ENCODE measurements at regions not wholly inside any gene's neighbourhood (a gene's known extent, or its start where the extent isn't known, plus 50 kb on each side); places are given as distances from the start of the nearest gene placed in this dataset.
A peak's percentile ranks its signal among the peaks of the same experiment; 100 is the strongest.
"Not testable (repeated sequence)": the region's sequence is repeated elsewhere in the genome, so short reads cannot be mapped to it uniquely, and the experiment has no call there.

GRCh38 chr2:88984079-88984478 lies 292.6 kb downstream of the RPIA start:
- not testable (repeated sequence) for DNase-seq (ENCODE audit: insufficient read length, low spot score); FAIRE-seq

DNA sequence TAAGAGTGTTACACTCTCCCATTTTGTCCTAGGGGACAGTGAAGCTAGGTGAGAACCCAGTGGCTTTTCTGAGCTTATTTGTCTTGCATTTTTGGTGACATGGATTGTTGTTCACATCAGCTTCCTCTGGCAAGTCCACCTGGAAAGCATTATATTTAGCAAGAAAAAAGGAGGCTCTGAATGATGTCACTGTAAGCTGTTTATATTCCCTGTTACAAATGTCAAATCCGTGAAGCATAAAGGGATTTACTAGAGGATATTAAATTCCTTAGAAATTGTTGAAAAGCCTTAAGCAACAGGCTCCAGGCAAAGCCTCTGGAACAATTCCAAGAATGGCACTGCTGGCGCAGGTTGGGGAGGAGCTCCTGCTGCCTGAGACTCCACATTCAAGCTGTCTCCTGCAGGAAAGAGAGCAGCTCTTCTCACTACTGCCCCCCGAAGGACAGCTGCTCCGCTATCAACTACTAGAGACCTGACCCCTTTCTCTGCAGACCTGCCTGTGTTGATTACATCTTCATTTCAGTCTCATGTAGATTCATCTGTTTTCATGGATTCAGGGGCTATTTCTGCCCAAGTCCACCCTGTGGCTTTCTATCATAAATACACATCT lies 295.4 kb downstream of the RPIA start:
- not testable (repeated sequence) for DNase-seq (ENCODE audit: insufficient read length, low spot score); FAIRE-seq

DNA sequence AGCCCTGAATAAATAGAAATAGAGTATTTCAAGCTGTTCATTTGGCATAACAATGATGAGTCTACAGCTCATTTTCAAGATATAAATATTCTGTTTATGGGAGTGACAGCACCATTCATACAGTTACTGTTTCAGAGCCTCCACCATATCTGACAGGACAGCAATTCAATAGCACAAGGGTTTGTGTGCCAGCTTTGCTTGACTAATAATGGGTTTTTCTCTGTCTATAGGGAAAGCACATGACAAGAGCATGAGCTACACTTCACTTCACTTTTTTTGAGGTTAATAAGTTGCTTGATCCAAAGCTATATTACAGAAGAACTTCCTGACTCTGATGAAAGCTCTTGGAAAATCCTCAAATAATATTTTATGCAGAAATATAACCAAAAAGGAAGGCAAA lies 297.1 kb downstream of the RPIA start:
- DNase-seq (ENCODE audit: insufficient read length, low spot score); FAIRE-seq: not testable (repeated sequence)

- FAIRE-seq; DNase-seq (ENCODE audit: insufficient read length, low spot score): not testable (repeated sequence)
Measured at GRCh38 chr2:88992819-88993218, 301.3 kb downstream of the RPIA start.

- not testable (repeated sequence) for FAIRE-seq; DNase-seq (ENCODE audit: insufficient read length, low spot score)
Measured at GRCh38 chr2:88994856-88995255, 303.4 kb downstream of the RPIA start.

DNA sequence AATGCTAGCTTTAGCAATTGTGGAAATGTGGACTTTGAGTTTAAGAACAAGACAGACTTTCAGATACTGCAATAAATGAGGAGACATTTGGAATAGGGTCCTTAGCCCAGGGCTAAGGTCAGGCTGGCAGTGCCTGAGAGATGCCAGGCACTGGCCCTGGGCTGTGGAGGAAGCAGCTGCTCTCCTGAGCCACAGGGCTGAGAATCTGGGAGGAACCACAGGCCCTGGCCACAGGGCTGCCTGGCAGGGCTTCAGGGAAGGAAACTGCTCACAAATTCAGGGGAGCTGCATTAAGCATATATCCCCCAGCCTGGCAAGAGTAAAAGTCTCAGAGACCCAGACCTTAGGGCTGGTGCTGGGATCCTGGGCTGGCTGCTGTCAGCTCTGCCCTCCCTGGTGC lies 305.1 kb downstream of the RPIA start:
- not testable (repeated sequence) for FAIRE-seq; DNase-seq (ENCODE audit: insufficient read length, low spot score)

GRCh38 chr2:88999365-88999764 lies 307.9 kb downstream of the RPIA start:
- DNase-seq (ENCODE audit: insufficient read length, low spot score), result no peak
- FAIRE-seq, result no peak

DNA sequence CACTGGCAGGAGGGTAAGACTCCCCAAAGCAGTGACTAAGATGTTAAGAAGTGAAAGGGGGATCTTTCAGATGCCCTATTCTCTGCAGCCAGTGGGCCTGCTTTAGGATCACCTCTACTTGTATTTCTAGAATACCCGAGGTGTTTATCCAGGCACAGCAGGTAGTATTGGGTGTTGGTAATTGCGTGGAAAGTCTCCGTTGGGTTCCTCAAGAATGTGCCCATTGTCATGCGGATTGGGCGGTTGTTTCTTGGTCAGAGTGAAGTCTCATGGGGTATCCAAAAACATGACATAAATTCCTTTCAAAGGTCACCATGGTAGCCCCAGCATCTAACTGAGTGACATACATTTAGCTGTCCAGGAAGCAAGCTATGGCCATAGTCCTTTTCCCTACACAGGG lies 308.8 kb downstream of the RPIA start:
- DNase-seq (ENCODE audit: insufficient read length, low spot score) (no peak), FAIRE-seq (no peak)

DNA sequence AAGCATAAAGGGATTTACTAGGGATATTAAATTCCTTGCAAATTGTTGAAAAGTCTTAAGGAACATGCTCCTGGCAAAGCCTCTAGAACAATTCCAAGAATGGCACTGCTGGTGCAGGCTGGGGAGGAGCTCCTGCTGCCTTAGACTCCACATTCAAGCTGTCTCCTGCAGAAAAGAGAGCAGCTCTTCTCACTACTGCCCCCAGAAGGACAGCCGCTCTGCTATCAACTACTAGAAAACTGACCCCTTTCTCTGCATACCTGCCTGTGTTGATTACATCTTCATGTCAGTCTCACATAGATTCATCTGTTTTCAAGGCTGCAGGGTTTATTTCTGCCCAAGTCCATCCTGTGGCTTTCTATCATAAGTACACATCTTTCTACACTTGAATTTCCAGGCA lies 312.8 kb downstream of the RPIA start:
- DNase-seq (ENCODE audit: insufficient read length, low spot score); FAIRE-seq: not testable (repeated sequence)

DNA sequence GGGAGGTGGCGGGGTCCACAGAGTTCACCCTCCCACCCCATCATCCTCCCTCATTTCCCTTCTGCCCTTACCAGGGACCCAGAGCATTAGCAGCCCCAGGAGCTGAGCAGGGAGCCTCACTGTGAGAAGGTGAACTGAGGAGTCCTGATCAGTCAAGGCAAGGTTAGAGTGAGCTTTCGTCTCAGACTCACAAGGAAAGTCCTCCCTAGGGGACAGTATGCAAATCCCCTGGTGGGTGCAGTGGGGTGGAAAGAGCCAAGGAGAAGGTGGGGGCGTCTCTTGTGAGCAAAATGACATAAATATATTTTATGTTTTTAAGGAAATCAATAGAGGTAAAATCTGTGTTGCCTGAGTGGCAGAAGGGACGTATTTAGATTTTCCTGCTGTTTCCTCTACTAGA lies 329.1 kb downstream of the RPIA start:
- not testable (repeated sequence) for FAIRE-seq; DNase-seq (ENCODE audit: insufficient read length, low spot score)

DNA sequence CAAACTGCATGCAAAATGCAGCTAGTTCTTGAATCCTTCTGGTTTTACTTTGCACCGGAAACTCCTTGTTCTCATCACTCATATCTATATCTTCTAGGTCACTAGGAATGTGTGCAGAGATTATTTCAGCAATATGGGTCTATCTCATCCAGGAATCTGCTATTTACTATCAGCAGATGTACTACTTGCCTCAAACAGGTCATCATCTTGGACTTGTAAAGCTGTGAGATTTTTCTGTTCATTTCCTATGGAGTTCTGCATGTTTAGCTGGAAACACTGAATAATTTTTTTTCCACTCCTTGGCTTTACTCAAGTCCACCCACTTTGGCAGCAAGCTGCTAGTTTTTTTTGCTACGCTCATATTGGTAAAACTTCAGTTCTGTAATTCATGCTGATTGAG lies 334.8 kb downstream of the RPIA start:
- not testable (repeated sequence) for FAIRE-seq; DNase-seq (ENCODE audit: insufficient read length, low spot score)

DNA sequence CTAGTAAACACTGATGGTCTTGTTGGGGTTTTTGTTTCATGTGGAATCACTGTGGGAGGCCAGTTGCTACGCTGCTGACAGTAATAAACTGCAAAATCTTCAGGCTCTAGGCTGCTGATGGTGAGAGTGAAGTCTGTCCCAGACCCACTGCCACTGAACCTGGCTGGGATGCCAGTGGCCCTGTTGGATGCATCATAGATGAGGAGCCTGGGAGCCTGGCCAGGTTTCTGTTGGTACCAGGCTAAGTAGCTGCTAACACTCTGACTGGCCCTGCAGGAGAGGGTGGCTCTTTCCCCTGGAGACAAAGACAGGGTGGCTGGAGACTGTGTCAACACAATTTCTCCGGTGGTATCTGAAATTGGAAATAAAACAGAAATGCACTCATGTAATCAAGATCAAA lies 335.6 kb downstream of the RPIA start:
- DNase-seq (ENCODE audit: insufficient read length, low spot score); FAIRE-seq: not testable (repeated sequence)

DNA sequence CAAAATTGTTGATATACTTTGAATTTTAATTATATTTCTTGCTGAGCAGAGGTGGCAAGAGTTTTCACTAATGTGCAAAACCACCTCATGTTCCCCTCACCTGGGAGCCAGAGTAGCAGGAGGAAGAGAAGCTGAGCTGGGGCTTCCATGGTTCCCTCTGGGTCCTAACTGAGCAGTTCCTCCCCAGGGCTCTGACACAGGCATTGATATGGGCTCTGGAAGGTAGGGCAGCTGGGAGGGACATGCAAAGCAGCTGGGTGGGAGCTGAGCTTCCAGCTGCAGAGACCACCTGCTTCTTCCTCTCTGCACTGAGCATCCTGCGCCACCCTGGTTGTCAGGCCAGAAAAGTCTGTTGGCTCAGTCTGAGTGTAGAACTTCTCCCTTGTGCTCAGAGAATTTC lies 336.1 kb downstream of the RPIA start:
- DNase-seq (ENCODE audit: insufficient read length, low spot score); FAIRE-seq: not testable (repeated sequence)

DNA sequence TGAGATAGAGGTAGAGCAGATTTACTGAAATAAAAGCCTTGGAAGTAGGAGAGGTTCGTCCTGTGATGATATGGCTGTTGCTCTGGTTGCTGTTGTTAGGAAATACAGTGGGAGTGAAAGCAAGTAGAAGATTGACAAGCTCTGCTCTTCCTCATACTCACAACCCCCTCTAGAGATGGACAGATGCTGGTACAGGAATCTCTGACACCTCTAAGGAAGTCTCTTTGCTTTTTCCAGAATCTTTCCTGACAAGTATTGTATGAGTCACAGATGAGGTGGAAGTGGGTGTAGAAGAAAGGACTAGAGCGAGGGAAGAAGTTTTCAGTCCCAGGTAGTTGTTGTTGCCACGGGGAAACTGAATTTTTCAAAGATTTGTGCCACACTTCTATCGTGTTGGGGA lies 337.8 kb downstream of the RPIA start:
- FAIRE-seq; DNase-seq (ENCODE audit: insufficient read length, low spot score): not testable (repeated sequence)

GRCh38 chr2:89048138-89049066 lies 356.9 kb downstream of the RPIA start:
- not testable (repeated sequence) for DNase-seq (ENCODE audit: insufficient read length, low spot score)
- FAIRE-seq, result peak; percentile 58

- DNase-seq (ENCODE audit: insufficient read length, low spot score); FAIRE-seq: not testable (repeated sequence)
Measured at GRCh38 chr2:89058616-89059015, 367.1 kb downstream of the RPIA start.

GRCh38 chr2:89061174-89061573 lies 369.7 kb downstream of the RPIA start:
- DNase-seq (ENCODE audit: insufficient read length, low spot score); FAIRE-seq: not testable (repeated sequence)

- FAIRE-seq; DNase-seq (ENCODE audit: insufficient read length, low spot score): not testable (repeated sequence)
Measured at GRCh38 chr2:89076771-89077170, 385.3 kb downstream of the RPIA start.

DNA sequence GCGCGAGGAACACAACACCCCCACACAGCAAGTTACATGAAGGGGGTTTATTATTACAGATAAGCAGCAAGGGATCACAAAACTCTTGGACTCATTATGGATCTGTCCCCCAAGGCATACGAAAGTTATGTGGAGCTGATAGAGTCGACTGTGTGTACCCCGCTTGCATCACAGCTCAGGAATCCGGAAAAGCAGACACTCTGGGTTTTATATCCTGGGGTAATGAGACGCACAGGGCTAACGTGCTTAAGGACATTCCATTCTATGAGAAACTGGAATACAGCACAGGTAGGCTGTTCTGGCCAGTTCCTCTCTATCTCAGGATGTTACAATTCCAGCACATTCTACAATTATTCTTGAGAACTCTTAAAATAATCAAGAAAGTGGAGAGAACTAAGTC lies 401.4 kb downstream of the RPIA start:
- not testable (repeated sequence) for DNase-seq (ENCODE audit: insufficient read length, low spot score); FAIRE-seq

DNA sequence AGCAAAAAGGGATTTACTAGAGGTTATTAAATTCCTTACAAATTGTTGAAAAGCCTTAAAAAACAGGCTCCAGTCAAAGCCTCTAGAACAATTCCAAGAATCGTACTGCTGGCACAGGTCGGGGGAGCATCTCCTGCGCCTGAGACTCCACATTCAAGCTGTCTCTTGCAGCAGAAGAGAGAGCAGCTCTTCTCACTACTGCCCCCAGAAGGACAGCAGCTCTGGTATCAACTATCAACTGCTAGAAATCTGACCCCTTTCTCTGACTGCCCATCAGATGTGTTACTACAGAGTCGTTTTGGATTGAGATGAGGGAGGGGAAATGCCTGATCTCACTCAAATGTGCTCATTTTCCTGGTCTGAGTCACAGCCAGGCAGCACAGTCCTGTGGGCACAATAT lies 403.6 kb downstream of the RPIA start:
- DNase-seq (ENCODE audit: insufficient read length, low spot score); FAIRE-seq: not testable (repeated sequence)

GRCh38 chr2:89102587-89102986 lies 411.1 kb downstream of the RPIA start:
- not testable (repeated sequence) for FAIRE-seq; DNase-seq (ENCODE audit: insufficient read length, low spot score)

Data from GM19239 (cell line).